A673 (cell line): ENCODE measurements at regions not wholly inside any gene's neighbourhood (a gene's known extent, or its start where the extent isn't known, plus 50 kb on each side); places are given as distances from the start of the nearest gene placed in this dataset.

Source experiments
- BruUV-seq: library from RNA; stranded (reverse); fragments of 400-500 nt; replicated peaks from 2 replicates; lab custom pipeline; 2021; lab: Mats Ljungman, UMichigan
- CTCF ChIA-PET: fragments of 300-600 bp; sonication (Branson Sonifier 250); formaldehyde crosslinking; loops from one replicate; lab custom pipeline; 2022; ENCODE audit warnings: antibody characterized with exemption; lab: Charles Lee
- POLR2A ChIA-PET: fragments of 300-600 bp; sonication (Branson Sonifier 250); formaldehyde crosslinking; loops from one replicate; lab custom pipeline; 2022; ENCODE audit warnings: antibody characterized with exemption; ENCODE audit not compliant: low non-redundant PET; lab: Charles Lee
- DNase-seq: peaks from one replicate; pipeline ENCODE4 v3.0.0-alpha.2; 2015; ENCODE audit warnings: low spot score
- H3K27ac ChIP-seq: fragments of 200-600 bp; sonication (generic); 2 replicates; pipeline ENCODE4 v1.5.1; 2016; ENCODE audit warnings: mixed run types, low read depth, mild to moderate bottlenecking, mixed read lengths, antibody characterized with exemption, low read length; ENCODE audit not compliant: poor library complexity, severe bottlenecking
- H3K27me3 ChIP-seq: fragments of 200-600 bp; sonication (generic); replicated peaks from 2 replicates; pipeline ENCODE4 v1.6.1; 2017; ENCODE audit warnings: mixed run types, low read depth, mild to moderate bottlenecking, mixed read lengths, antibody characterized with exemption, low read length; ENCODE audit not compliant: insufficient read depth, poor library complexity
- H3K36me3 ChIP-seq: fragments of 200-600 bp; sonication (generic); 2 replicates; pipeline ENCODE4 v1.6.1; 2016; ENCODE audit warnings: mixed run types, mild to moderate bottlenecking, mixed read lengths, antibody characterized with exemption, low read length; ENCODE audit not compliant: insufficient read depth, poor library complexity, severe bottlenecking
- H3K4me1 ChIP-seq: fragments of 200-600 bp; sonication (generic); 2 replicates; pipeline ENCODE4 v1.6.1; 2017; ENCODE audit warnings: mixed run types, mild to moderate bottlenecking, mixed read lengths, antibody characterized with exemption, low read length; ENCODE audit not compliant: insufficient read depth, poor library complexity, severe bottlenecking
- H3K4me3 ChIP-seq: fragments of 200-600 bp; sonication (generic); 2 replicates; pipeline ENCODE4 v1.5.1; 2016; ENCODE audit warnings: low read depth, mixed run types, mild to moderate bottlenecking, mixed read lengths, low read length; ENCODE audit not compliant: poor library complexity, severe bottlenecking
- H3K9me3 ChIP-seq: fragments of 200-600 bp; sonication (generic); 2 replicates; pipeline ENCODE4 v1.6.1; 2016; ENCODE audit warnings: mixed run types, low read depth, mild to moderate bottlenecking, mixed read lengths, antibody characterized with exemption, low read length; ENCODE audit not compliant: poor library complexity, severe bottlenecking
- CTCF ChIP-seq: fragments of 300-800, 200-600 bp; sonication (generic); conservative IDR thresholded peaks from 2 replicates; pipeline ENCODE4 v1.5.1; 2017; ENCODE audit warnings: low read depth, mild to moderate bottlenecking, antibody characterized with exemption, low read length, moderate library complexity, mixed read lengths
- EZH2 ChIP-seq: fragments of 200-600 bp; sonication (generic); IDR thresholded peaks from 2 replicates; pipeline ENCODE4 v1.6.1; 2017; ENCODE audit warnings: borderline replicate concordance, low read depth, mild to moderate bottlenecking, mixed read lengths, antibody characterized with exemption, low read length; ENCODE audit not compliant: poor library complexity, severe bottlenecking
- intact Hi-C: fragments of 100-400 bp; cut with micrococcal nuclease; formaldehyde crosslinking; loops from one replicate; pipeline ENCODE4 v1.10.0; 2022; ENCODE audit not compliant: unreplicated experiment

GRCh38 chr3:113103588-113103987, 107.8 kb upstream of the BOC start:
- Histone ChIP-seq H3K27ac (no peak overlapping the region), H3K27me3 (no peaks in the 10 kb centered on the region), H3K9me3 (no peaks in the 10 kb centered on the region), H3K4me3 (no peak overlapping the region), H3K4me1 (peaks cover 5% of the 10 kb centered on the region), H3K36me3 (no peaks in the 10 kb centered on the region)
- ChIA-PET POLR2A (no interaction called here), CTCF (no interaction called here)
- BruUV-seq = no TSS peak
- intact Hi-C loops = no loop called here
- TF ChIP-seq CTCF (no peak), EZH2 (no peak)
- DNase-seq = no peak

- POLR2A ChIA-PET = no interaction called here
- CTCF ChIA-PET = no interaction called here
- Histone ChIP-seq H3K27me3 (no peaks in the 10 kb centered on the region), H3K9me3 (no peaks in the 10 kb centered on the region), H3K4me3 (no peak overlapping the region), H3K27ac (no peak overlapping the region), H3K36me3 (no peaks in the 10 kb centered on the region), H3K4me1 (peaks cover 5% of the 10 kb centered on the region)
- BruUV-seq = no TSS peak
- no peak for TF ChIP-seq EZH2
- no peak for TF ChIP-seq CTCF
- intact Hi-C loops = no loop called here
- DNase-seq = no peak
These were observed 106.8 kb upstream of the BOC start for GRCh38 chr3:113104357-113105092.

- Histone ChIP-seq H3K27ac (no peak overlapping the region), H3K4me3 (no peak overlapping the region), H3K9me3 (no peaks in the 10 kb centered on the region), H3K4me1 (peaks cover 5% of the 10 kb centered on the region), H3K36me3 (no peaks in the 10 kb centered on the region), H3K27me3 (no peaks in the 10 kb centered on the region)
- ChIA-PET POLR2A (no interaction called here), CTCF (no interaction called here)
- no TSS peak for BruUV-seq
- intact Hi-C loops = no loop called here
- DNase-seq = no peak
- no peak for TF ChIP-seq EZH2
- no peak for TF ChIP-seq CTCF
These were observed 106.3 kb upstream of the BOC start for GRCh38 chr3:113105093-113105449.
